GM12878 (cell line): ENCODE measurements at regions not wholly inside any gene's neighbourhood (a gene's known extent, or its start where the extent isn't known, plus 50 kb on each side); places are given as distances from the start of the nearest gene placed in this dataset.

Experiments
- ATAC-seq: fragments of 200-7000 bp; cut with Tn5 transposase; 3 replicates; pipeline ENCODE4 v1.9.1; 2020; ENCODE audit warnings: mild to moderate bottlenecking, moderate library complexity
- BruUV-seq: library from RNA; stranded (reverse); fragments of 400-500 nt; replicated peaks from 2 replicates; lab custom pipeline; 2021; lab: Mats Ljungman, UMichigan
- CTCF ChIA-PET: fragments of 300-600 bp; sonication (Branson Sonifier 250); formaldehyde crosslinking; extraction: SDS; loops from one replicate; lab custom pipeline; 2021; ENCODE audit warnings: inconsistent platforms; lab: Yijun Ruan, JAX
- POLR2A ChIA-PET: fragments of 350-600 bp; formaldehyde crosslinking; extraction: SDS; loops from one replicate; lab custom pipeline; 2021; ENCODE audit warnings: inconsistent platforms; lab: Charles Lee
- RAD21 ChIA-PET: fragments of 300-600 bp; sonication (Branson Sonifier 250); formaldehyde crosslinking; loops from one replicate; lab custom pipeline; 2023; ENCODE audit warnings: antibody characterized with exemption; ENCODE audit not compliant: unreplicated experiment; lab: Charles Lee
- SMC1A ChIA-PET: fragments of 300-600 bp; sonication (Branson Sonifier 250); formaldehyde crosslinking; loops from one replicate; lab custom pipeline; 2023; ENCODE audit not compliant: unreplicated experiment, uncharacterized antibody; lab: Charles Lee
- DNase-seq: peaks from one replicate; pipeline ENCODE4 v3.0.0-alpha.2; 2011; ENCODE audit warnings: low read depth, low spot score
- FAIRE-seq: peaks from 3 replicates; lab custom pipeline; 2011; peaks lifted over from hg19 to GRCh38; lab: Jason Lieb, UNC
- H2AFZ ChIP-seq: 2 replicates; pipeline ENCODE4 v1.6.0; 2011; ENCODE audit warnings: low read depth, low read length, control low read depth; ENCODE audit not compliant: control insufficient read depth
- H3K27ac ChIP-seq: 2 replicates; pipeline ENCODE4 v1.5.1; 2011; ENCODE audit warnings: control low read depth; ENCODE audit not compliant: control insufficient read depth, insufficient read depth
- H3K27me3 ChIP-seq, 2 experiments: replicated peaks in 1 of 2; 2 replicates each; pipeline versions ENCODE4 v1.6.0 to v1.6.1; 2011; ENCODE audit warnings: low read length in 1 of 2; ENCODE audit not compliant: control insufficient read depth in 2 of 2, insufficient read depth in 2 of 2
- H3K36me3 ChIP-seq, 2 experiments: 2 replicates each; pipeline ENCODE4 v1.5.1; 2011; ENCODE audit warnings: low read length in 1 of 2; ENCODE audit not compliant: control insufficient read depth in 2 of 2, insufficient read depth in 2 of 2
- H3K4me1 ChIP-seq: 2 replicates; pipeline ENCODE4 v1.6.1; 2011; ENCODE audit warnings: mild to moderate bottlenecking, low read length, moderate library complexity, mixed read lengths; ENCODE audit not compliant: control insufficient read depth, insufficient read depth
- H3K4me2 ChIP-seq: 2 replicates; pipeline ENCODE4 v1.6.0; 2011; ENCODE audit warnings: control low read depth; ENCODE audit not compliant: control insufficient read depth, insufficient read depth
- H3K4me3 ChIP-seq: fragments of 200-600 bp; sonication (generic); 2 replicates; pipeline ENCODE4 v1.5.1; 2016
- H3K79me2 ChIP-seq: 2 replicates; pipeline ENCODE4 v1.6.0; 2011; ENCODE audit warnings: low read length; ENCODE audit not compliant: control insufficient read depth, insufficient read depth
- H3K9ac ChIP-seq: 2 replicates; pipeline ENCODE4 v1.8.0; 2011; ENCODE audit warnings: low read length, control low read depth, mixed read lengths; ENCODE audit not compliant: control insufficient read depth, insufficient read depth
- H3K9me3 ChIP-seq: replicated peaks from 3 replicates; pipeline ENCODE4 v1.5.1; 2011; ENCODE audit warnings: mild to moderate bottlenecking, low read length; ENCODE audit not compliant: control insufficient read depth, insufficient read depth
- H4K20me1 ChIP-seq: 2 replicates; pipeline ENCODE4 v1.6.0; 2011; ENCODE audit not compliant: control insufficient read depth, insufficient read depth
- ATF2 ChIP-seq: IDR thresholded peaks from 2 replicates; pipeline ENCODE4 v1.6.1; 2012; ENCODE audit warnings: low read length, inconsistent platforms
- CBX3 ChIP-seq: fragments of 200-600 bp; sonication (generic); IDR thresholded peaks from 2 replicates; pipeline ENCODE4 v1.6.1; 2016; ENCODE audit warnings: low read depth, borderline replicate concordance
- PKNOX1 ChIP-seq: fragments of 450-650 bp; IDR thresholded peaks from 2 replicates; pipeline ENCODE4 v1.6.1; 2016; ENCODE audit warnings: mild to moderate bottlenecking
- RB1 ChIP-seq: fragments of 450-650 bp; formaldehyde crosslinking; IDR thresholded peaks from 2 replicates; pipeline ENCODE4 v1.6.1; 2017; ENCODE audit warnings: mild to moderate bottlenecking, borderline replicate concordance
- RELB ChIP-seq: fragments of 450-650 bp; IDR thresholded peaks from 2 replicates; pipeline ENCODE4 v1.6.1; 2017; ENCODE audit warnings: low read depth, mild to moderate bottlenecking, moderate library complexity
- TBL1XR1 ChIP-seq: IDR thresholded peaks from 2 replicates; pipeline ENCODE4 v1.6.1; 2012; ENCODE audit warnings: low read depth, low read length, improper control_type of control experiment
- TCF7 ChIP-seq: IDR thresholded peaks from 2 replicates; pipeline ENCODE4 v1.6.1; 2014; ENCODE audit warnings: antibody characterized with exemption, borderline replicate concordance
- ZBED1 ChIP-seq: IDR thresholded peaks from 2 replicates; pipeline ENCODE4 v1.6.1; 2016; ENCODE audit warnings: borderline replicate concordance
- ZBTB33 ChIP-seq: fragments of 450-650 bp; IDR thresholded peaks from 2 replicates; pipeline ENCODE4 v1.6.1; 2017; ENCODE audit warnings: mild to moderate bottlenecking
- WGBS: methylation state at CpG from one replicate; pipeline ENCODE4 v1.1.6; 2016; ENCODE audit warnings: low lambda C conversion rate; ENCODE audit not compliant: insufficient replicate concordance, insufficient coverage; ENCODE audit errors: missing lambda C conversion rate; 5-methylcytosine and 5-hydroxymethylcytosine counted together
- in situ Hi-C: fragments of 300-500 bp; cut with MboI; formaldehyde crosslinking; loops from 9 replicates; pipeline ENCODE4 v1.14.3; 2018; ENCODE audit warnings: mixed read lengths
- intact Hi-C: fragments of 100-400 bp; cut with micrococcal nuclease; formaldehyde crosslinking; loops from one replicate; pipeline ENCODE4 v1.14.2; 2022; ENCODE audit not compliant: unreplicated experiment

GRCh38 chr5:66475731-66476130, 120.5 kb upstream of the MAST4 start:
- no peak for ATAC-seq
- 61% methylated on average over 4 of the region's 4 CpGs for WGBS
- no peak for DNase-seq
- in situ Hi-C loops: no loop called here
- Histone ChIP-seq H3K27me3 (no peaks in the 10 kb centered on the region), H3K4me1 (no peaks in the 10 kb centered on the region), H3K27ac (no peak overlapping the region), H4K20me1 (no peaks in the 10 kb centered on the region), H3K9ac (no peak overlapping the region), H3K36me3 (no peaks in the 10 kb centered on the region), H3K4me3 (no peak overlapping the region), H3K4me2 (no peak overlapping the region), H3K9me3 (no peaks in the 10 kb centered on the region), H2AFZ (no peak overlapping the region), H3K79me2 (no peaks in the 10 kb centered on the region)
- RAD21 ChIA-PET: no interaction called here
- SMC1A ChIA-PET: interaction anchor here (1.0 kb wide), 1 partner anchor 14 kb away, joined by 3 read pairs; no protein-coding TSS in a partner anchor
- no TSS peak for BruUV-seq
- no peak for FAIRE-seq
- no peak for TF ChIP-seq RELB
- no peak for TF ChIP-seq ZBTB33
- no peak for TF ChIP-seq CBX3
- no peak for TF ChIP-seq RB1
- TF ChIP-seq ATF2: no peak
- no peak for TF ChIP-seq ZBED1
- TF ChIP-seq TCF7: no peak
- TF ChIP-seq TBL1XR1: no peak
- no peak for TF ChIP-seq PKNOX1
- POLR2A ChIA-PET: no interaction called here
- CTCF ChIA-PET: no interaction called here
- intact Hi-C loops: no loop called here
